GM21360 (cell line): ENCODE measurements at regions not wholly inside any gene's neighbourhood (a gene's known extent, or its start where the extent isn't known, plus 50 kb on each side); places are given as distances from the start of the nearest gene placed in this dataset.
"Not testable (repeated sequence)": the region's sequence is repeated elsewhere in the genome, so short reads cannot be mapped to it uniquely, and the experiment has no call there.

Source experiments
- ATAC-seq: cut with Tn5 transposase; IDR thresholded peaks from one replicate; pipeline ENCODE4 v1.9.1; 2021; ENCODE audit warnings: mild to moderate bottlenecking, moderate library complexity; ENCODE audit not compliant: unreplicated experiment

DNA sequence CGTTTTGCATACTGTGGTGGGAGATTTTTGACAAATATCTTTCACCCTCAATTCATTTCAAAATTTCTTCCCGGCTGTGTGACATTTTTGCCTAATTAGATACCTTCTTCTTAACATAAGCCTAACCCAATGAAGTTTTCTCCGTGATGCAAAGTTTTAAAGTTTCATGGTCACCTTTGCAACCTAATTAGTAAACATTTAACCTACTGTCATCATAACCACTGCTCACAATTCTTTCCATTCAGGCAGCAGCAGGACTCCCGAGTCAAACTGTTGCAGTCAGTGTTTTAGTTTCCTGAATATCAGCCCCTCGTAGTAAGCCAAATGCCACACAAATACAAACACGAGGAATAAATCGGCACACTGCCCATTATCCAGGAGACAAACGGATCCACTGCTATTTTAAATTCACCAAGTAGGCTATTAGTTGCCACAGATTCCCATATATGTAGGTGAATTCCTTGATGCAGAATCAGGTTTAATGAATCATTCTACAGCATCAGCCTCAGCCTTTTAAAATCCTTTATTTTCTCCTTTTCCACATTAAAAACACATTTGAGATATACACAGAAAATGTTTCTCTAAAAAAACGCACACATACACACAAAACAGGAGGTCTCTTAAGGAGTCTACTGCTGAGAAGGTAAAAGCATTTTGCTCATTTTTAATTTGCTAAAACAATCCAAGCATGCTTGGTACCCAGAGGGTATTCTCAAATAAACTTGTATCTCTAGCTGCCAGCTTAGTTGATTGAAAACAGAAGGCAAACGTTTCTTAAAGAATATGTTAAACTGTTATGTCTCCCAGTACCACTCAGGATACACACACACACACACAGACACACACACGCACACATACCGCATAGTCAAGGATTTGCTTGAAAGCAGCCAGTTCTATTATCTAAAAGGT is 106.5 kb upstream of the KCTD1 start:
- no peak for ATAC-seq

DNA sequence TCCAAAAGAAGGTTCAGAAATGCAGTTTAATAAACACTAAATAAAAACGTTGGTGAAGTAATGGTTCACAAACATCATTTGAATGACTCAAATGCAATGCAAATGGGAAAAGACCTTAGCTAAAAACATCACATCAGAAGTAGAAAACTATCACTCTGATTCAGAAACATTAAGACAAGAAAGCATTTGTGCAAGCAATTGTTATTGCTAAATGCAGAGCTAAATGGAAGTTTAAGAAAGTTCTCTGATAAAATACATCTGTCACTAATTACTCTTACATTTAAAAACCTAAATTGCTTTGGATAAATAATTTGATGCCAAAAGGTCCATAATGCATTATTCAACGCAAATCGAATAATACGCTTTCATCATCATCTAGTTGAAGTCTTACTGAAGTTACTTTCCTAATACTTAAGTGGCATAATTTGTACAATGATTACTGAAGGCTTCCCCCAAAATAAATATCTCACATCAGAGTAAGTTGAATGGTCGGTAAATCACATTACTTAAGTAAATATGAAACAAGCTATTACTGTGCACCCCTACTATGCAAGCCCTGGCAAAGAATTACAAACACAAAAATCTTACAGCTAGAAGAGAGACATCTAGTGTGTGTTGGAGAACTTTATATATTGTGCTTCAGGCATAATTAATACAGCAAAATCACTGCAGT is 105.7 kb upstream of the KCTD1 start:
- no peak for ATAC-seq

DNA sequence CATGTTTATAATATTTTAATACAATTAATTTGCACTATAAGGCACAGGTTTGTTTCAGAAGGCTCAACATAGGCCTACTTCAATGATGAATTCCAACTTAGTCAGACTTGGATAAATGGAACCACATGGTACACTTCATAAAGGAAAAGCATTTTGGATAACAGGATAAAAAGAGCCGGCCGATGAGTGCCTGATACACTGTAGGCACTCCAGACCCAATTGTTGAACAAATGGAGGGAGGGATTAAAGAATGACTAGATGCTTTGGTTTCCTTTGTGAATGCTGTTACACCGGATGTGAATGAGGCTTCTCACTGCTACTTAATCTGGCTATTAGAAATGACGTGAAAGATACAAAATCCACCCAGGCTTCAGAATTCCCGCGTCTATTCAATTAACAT is 104.1 kb upstream of the KCTD1 start:
- ATAC-seq, result no peak

DNA sequence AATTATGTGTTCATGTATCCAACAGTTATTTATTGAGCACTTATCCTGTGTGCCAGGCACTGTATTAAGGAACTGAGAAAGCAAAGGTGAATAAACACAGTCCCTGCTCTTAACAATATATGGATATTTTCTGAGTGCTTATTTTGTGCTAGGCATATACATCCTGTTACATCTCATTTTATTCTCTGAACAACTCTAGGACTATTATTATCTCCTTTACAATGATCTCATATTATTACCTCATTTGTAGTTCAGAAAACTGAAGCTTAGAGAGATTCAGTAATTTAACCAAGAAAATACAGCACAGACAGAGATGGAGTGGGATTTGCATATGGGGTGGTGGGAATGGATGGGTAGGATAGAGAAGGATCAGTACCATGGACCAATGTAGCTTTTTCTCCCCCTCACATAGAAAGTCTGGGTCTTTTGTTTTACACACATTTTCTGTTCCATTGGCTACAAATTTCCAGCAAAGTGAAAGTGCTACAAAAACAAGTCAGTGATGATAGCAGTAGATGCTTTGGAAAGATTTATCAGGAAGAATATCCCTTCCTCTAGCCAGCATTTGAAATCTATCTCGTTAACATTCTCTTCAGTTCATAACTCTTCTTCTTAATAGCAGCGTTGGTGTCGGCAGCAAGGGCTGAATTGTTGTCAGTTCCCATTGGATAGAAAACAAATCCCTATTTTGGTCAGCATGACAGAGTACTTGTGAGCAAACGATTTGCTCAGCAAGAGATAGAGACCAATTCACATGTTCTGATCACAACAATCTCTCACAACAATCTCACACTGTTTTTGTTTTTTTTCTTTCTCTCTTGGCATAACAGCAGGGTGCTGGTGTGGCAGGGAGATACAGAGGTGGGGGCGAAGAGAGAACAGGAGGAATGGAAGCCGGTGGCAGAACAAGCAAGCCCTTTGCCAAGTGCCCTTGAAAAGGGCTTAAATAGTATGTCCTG is 102.2 kb upstream of the KCTD1 start:
- ATAC-seq, result no peak

DNA sequence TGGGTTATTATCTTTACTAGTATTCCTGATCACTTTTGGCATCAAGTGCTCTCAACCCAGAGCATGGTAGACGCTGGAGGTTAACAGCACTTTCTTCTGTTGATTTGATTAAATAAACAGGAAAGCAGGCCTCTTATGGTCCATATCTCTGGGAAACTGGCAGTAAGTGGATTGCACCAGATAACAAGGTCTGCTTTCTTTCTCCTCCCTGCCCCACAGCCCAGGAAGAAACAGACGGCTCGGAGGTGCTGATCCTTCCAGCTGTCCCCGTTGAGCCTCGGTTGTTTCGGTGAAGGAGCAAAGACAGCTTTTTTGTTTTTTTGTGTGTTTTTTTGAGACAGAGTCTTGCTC is 100.8 kb upstream of the KCTD1 start:
- ATAC-seq, result no peak

DNA sequence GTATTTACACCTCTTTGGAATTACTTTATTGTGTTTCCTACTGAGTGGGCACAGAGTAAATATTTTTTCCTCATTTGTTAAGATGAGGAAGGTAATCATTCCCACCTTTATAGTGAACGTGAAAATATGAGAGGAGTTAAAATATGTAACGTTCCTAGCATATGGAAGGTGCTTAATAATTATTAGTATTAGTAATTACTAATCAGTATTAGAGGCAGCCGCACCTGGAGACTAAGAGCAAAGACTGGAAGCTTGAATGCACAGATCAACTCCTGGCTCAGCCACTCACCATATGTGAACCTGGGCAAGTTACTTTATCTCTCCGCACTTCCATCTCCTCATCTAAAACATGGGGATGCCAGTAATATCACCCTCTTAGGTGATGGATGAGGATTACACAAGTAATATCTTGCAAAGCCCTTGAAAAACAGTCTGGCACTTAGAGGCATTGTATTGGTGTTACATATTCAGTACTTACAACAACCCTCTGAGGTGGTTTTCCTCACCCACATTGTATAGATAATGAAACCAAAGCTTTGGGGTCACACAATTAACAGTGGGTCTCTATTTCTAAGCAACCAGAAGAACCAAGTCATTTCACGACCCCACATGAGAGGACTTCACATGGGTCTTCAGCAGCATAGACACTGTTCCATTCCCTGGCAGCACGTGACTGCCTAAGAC is 100.3 kb upstream of the KCTD1 start:
- no peak for ATAC-seq

DNA sequence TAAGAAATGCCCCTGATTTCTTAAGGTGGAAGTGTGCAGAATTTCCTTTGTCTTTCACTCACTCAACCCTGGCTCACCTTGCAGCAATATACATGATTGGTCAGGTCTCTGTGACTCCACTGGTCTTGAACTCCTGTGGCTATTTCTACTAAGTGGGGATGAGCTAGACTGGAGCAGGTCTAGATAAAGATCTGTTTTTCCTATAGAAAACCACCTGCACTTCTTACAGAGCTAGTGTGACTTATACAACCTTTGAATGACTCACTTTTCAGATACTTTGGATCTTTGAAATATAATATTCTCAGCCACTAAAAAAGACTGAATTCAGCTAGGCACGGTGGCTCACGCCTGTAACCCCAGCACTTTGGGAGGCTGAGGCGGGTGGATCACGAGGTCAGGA is 98.5 kb upstream of the KCTD1 start:
- ATAC-seq, result no peak

DNA sequence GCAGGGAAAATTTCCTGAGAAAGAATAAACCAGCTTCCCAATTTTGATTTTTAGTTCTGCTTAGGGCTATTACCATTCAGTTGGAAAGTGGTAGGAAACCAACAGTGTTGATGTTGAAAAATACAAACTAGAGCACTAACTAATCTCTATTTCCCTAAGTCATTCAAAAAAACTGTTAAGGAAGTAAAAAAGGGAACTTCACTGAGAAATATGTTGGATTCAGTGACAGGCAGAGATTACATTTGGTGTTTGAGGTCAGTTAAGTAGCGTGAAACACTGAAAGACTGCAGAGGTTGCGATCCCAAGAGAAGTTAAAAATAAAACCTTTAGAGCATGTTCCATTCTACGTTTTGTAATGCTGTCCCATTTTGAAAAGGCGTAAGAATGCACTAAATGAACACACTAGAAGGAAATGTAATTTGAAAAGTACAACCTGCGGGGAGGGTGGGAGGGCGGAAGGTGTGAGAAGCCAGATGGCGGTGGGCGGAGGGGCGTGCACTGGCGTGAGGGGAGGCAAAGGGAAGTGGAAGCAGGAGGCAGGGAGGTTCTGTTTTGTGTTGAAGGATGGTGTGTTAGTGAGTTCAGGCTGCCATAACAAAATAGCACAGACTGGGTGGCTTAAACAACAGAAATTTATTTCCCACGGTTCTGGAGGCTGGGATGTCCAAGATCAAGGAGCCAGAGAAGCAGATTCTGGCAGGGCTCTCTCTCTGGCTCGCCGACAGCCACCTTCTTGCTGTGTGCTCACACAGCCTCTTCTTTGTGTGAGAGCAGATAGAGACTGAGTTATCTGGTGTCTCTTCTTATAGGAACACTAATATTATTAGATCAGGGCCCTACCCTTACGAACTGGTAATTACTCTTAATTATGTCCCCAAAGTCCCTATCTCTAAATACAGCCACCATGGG is 94.3 kb upstream of the KCTD1 start:
- ATAC-seq, result no peak

DNA sequence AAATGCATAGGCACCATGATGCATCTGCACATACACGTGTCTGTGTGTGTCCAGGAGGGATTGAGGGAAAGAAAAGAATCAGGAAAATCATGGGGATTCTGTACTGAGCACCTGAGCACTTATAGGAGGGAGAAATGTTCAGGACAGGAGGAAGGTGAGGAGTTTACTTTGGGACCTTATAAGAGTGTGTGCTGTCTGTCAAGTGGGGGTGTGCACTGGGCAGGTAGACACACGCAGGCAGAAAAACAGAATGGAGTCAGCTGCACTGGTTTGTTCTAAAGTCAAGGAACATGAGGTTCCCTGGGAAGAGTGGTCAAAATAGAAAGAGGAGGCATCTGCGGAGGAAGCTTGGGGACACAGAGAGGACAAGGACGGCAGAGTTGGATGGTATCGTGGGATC is 92.2 kb upstream of the KCTD1 start:
- no peak for ATAC-seq

DNA sequence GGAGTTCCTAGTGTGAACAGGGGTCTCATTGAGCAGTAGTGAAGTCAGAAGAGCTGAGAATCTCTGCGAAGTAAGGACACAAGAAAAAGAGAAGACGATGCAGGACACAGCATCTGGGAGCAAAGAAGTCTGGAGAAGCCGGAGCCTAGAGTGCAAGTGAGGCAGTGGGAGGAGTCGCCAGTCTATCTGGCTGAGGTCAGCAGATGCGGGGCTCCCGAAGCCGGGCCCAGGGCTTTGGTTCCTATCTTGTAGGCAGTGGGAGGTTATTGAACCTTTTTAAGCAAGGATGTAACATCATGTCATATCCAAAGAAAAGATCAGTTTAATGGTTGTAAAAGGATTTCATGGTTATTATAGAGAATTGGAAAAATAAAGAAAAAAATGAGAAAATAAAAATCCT is 90.8 kb upstream of the KCTD1 start:
- ATAC-seq, result no peak

DNA sequence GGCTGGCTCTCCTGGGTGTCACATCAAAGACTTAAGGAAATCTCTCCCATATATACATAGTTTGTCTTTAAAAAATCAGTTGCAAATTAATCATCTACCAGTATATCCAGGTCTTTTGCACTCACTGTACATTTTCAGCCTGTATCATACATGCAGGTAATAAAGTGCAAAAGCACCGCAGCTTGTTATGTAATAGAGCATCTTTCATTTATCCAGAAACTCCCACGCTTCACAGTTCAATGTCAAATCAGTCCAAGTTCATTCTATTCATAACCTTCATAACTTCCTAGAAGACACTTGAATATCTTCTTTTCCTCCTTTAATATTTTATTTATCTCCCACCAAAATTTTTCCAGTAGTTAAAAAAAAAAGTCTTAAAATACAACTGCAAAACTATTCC is 89.6 kb upstream of the KCTD1 start:
- ATAC-seq, result no peak

DNA sequence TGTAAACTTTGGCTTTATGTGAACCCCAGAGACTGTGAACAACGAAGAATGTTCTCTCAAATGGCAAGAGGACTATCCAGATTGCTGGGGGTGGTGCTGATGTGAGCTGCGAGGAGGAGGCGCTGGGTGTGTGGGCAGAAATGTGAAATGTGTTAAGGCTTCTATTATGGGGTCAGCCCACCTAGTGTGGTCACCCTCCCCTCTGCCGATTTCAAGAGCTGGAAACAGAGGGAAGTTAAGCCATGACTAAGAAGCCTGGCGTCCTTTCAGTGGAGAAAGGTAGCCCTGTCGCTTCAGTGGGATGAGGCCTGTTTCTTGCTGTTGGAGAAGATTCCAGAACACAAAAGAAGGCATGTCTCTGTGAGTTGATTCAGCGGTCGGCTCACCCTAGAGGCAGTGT is 89.0 kb upstream of the KCTD1 start:
- no peak for ATAC-seq

DNA sequence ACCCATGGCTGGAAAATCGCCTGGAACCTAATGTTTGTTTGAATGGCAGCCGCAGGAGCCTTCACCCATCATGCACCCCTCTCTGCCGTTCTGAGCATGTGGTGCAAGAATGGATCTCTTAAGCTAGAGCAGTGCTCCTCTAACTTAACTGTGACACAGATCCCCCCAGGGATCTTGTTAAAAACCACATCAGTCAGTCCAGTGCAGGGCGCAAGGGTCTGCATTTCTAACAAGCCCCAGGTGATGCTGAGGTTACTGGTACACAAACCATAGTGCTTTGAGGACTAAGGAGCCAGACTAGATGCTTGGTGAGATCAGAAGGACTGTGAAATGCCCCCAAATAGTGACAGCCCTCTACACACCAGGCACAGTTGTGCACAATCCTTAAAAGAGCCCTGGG is 87.1 kb upstream of the KCTD1 start:
- no peak for ATAC-seq

DNA sequence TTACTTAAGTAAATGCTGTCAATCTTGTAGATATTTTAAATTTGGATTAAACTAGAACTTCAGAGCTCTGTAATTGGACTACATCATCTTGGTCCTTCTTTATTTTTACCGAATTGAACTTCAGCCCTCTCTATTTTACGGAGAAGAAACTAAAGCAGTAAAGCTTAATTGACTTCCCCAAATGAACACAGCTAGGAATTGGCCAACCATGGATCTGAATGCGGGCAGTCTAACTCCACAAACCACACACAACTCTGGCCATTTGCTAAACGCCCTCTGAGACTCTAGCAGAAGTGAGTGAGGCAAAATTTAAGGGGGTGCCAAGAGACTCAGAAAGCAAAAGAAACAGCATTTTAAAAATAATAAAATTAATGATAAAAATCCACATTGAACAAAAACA is 86.3 kb upstream of the KCTD1 start:
- no peak for ATAC-seq

DNA sequence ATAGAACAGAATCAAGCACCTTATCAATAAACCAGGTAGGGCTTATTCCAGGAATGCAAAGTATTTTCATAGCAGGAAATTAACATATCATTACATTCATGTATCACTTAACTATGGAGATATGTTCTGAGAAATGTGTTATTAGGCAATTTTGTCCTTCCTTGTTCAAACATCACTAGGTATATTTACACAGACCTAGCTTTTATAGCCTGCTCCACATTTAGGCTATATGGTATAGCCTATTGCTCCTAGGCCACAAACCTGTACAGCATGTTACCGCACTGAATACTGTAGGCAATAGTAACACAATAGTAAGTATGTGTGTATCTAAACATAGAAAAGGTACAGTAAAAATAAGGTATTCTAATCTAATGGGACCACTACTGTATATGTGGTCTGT is 82.8 kb upstream of the KCTD1 start:
- ATAC-seq, result no peak

DNA sequence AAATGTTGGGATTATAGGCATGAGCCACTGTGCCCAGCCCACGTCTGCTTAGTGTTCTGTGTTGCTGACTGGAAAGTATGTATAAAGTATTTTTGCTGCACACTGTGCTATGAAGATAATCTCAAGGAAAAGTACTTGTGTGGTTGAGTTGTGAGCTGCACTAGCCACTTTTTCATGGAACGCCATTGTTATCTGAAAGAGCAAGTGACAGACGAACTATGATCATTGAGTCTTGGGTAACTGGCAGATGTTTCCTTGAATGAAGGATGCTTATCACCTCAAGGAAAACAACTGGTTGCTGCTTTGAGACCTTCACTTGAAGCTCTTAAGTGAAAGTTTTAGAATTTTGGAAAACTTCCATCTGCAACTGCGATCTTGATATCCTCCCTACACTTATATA is 82.2 kb upstream of the KCTD1 start:
- ATAC-seq, result no peak

DNA sequence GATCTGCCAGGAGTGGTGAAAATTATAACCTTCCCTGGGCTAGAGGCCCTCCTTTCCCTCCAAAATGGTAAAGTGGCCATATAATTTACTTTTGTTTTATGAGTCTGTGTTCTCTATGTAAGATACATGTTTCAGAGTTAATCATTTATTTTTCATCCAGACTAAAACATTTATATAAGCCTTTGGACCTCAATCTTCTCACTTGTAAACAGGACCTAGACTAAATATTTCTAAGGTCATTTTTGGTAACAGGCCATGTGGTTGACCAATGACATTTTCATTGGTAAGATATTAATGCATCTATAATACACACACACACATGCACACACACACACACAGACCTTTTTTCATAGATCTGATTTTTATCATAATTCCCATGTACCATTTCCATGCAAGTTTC is 79.7 kb upstream of the KCTD1 start:
- ATAC-seq, result no peak

DNA sequence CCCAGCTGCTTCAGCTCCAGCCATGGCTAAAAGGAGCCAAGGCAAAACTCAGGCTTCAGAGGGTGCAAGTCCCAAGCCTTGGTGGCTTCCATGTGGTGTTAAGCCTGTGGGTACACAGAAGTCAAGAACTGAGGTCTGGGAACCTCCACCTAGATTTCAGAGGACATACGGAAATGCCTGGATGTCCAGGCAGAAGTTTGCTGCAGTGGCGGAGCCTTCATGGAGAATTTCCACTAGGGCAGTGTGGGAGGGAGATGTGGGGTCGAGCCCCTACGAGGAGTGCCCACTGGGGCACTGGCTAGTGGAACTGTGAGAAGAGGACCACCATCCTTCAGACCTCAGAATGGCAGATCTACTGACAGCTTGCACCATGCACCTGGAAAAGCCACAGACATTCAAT is 76.1 kb upstream of the KCTD1 start:
- no peak for ATAC-seq

DNA sequence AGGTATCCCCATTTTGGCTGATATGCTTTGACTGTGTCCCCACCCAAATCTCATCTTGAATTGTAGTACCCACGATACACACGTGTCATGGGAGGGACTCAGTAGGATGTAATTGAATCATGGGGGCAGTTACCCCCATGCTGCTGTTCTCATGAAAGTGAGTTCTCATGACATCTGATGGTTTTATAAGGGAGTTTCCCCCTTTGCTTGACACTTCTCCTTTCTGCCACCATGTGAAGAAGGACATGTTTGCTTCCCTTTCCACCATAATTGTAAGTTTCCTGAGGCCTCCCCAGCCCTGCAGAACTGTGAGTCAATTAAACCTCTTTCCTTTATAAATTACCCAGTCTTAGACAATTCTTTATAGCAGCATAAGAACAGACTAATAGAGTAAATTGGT is 75.0 kb upstream of the KCTD1 start:
- ATAC-seq, result not testable (repeated sequence)
